ENCODE measurements at regions not wholly inside any gene's neighbourhood (a gene's known extent, or its start where the extent isn't known, plus 50 kb on each side); places are given as distances from the start of the nearest gene placed in this dataset.
"Not testable (repeated sequence)": the region's sequence is repeated elsewhere in the genome, so short reads cannot be mapped to it uniquely, and the experiment has no call there.

DNA sequence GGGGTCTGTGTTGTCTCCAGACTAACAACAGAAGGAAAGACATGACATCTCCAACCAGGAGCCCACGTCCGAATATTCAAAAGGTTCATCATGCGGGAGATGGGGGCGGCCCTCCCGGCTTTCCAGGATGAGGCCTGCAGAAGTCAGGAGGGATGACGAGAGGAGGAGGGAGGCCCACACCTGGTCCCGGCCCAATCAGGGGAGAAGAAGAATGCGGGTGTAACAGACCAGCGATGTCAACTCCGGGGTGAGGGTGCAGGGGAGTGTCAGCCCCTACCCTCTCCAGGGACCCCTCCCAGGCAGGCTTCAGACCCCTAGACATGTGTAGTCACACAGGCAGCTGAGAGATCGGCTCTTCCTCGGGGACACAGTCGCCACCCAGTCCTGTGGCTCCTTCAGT is 275.3 kb upstream of the ZNF507 start:
- DNase-seq = no peak
- H3K4me3 Mint-ChIP-seq = no peak overlapping the region
- no peaks in the 10 kb centered on the region for H3K36me3 Mint-ChIP-seq
- no peaks in the 10 kb centered on the region for H3K9me3 Mint-ChIP-seq
- H3K27ac Mint-ChIP-seq = no peak overlapping the region
- no peaks in the 10 kb centered on the region for H3K4me1 Mint-ChIP-seq
- H3K27me3 Mint-ChIP-seq = no peaks in the 10 kb centered on the region

DNA sequence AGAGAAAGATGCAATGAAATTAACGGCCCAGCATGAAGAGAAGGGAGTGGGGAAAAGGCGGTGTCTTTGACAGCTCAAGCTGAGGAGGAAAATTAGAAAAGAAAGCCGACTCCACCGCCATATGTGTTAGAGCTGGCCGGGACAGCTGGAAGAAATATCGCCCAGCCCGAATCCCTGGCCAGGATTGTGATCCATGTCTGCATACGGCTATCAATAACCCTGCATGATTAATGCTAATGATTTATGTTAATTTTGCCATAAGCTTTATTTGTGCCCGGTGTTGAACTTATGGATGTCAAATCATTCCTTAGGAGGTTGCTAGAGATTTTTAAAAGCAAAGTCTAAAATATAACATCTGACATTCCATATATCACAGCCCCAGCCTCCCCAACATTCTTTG is 263.4 kb upstream of the ZNF507 start:
- no peak for DNase-seq
- no peak overlapping the region for H3K4me3 Mint-ChIP-seq
- peaks cover 2% of the 10 kb centered on the region for H3K36me3 Mint-ChIP-seq
- no peaks in the 10 kb centered on the region for H3K9me3 Mint-ChIP-seq
- H3K4me1 Mint-ChIP-seq = no peaks in the 10 kb centered on the region
- H3K27me3 Mint-ChIP-seq = peaks cover 5% of the 10 kb centered on the region
- no peak overlapping the region for H3K27ac Mint-ChIP-seq

DNA sequence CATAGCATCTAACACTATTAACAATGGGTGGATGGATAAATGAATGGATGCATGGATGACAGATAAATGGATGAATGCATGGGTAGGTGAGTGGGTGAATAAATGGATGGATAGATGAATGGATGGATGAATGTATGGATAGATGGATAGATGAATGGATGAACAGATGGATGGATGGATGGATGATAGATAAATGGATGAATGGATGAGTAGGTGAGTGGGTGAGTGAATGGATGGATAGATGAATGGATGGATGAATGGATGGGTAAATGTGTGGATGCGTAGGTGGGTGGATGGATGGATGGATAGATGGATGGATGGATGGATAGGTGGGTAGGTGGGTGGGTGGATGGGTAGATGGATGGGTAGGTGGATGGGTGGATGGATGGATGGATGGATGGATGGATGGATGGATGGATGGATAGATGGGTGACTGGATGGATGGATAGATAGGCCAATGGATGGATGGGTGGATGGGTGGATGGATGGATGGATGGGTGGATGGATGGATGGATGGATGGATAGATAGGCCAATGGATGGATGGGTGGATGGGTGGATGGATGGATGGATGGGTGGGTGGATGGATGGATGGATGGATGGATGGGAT is 260.6 kb upstream of the ZNF507 start:
- H3K36me3 Mint-ChIP-seq, H3K27me3 Mint-ChIP-seq, H3K4me1 Mint-ChIP-seq, H3K27ac Mint-ChIP-seq, H3K9me3 Mint-ChIP-seq, H3K4me3 Mint-ChIP-seq, DNase-seq: not testable (repeated sequence)

DNA sequence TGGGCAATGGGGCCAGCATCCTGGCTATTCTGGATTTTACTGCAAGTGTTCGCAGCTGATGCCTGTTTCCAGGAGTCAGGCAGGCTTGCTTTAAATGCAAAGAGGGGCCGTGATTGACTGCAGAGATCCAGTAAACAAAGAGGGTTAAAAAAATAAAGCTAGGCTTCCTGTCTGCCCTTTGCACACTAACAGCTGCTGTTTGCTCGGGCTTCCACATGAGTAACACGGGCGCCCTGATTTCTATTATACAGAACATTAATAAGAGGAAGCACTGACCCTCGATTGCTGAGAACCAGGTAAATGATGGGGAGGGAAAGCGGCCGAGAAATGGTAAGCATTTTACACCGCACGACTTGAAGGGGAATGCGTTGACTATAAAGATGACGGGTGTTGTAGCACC is 254.2 kb upstream of the ZNF507 start:
- H3K27me3 Mint-ChIP-seq = peaks cover 10% of the 10 kb centered on the region
- H3K4me1 Mint-ChIP-seq = no peaks in the 10 kb centered on the region

DNA sequence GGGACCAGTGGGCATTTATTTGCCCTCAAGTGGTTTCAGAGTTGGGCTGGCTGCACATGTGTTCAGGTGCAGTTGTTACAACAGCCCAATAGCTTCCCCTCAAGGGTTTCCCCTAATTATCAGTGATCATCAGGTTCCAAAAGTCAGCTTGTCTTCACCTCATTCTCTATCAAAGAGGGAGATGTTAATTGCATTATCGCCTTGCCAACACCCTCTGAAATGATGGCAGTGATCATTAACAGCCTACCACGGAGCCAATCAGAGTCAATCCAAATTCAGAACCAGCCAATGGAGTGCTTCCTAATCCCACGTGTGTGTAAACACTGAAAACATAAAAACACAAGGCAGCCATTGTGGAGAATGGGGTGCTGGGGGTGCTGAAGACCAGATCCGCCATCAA is 248.4 kb upstream of the ZNF507 start:
- H3K27me3 Mint-ChIP-seq = peaks cover 9% of the 10 kb centered on the region
- peaks cover 5% of the 10 kb centered on the region for H3K9me3 Mint-ChIP-seq
- no peaks in the 10 kb centered on the region for H3K4me1 Mint-ChIP-seq
- H3K4me3 Mint-ChIP-seq = no peak overlapping the region
- H3K36me3 Mint-ChIP-seq = no peaks in the 10 kb centered on the region
- no peak for DNase-seq
- H3K27ac Mint-ChIP-seq = no peak overlapping the region

More for the DNA sequence above, 254.2 kb upstream of the ZNF507 start:
- H3K4me3 Mint-ChIP-seq = no peak overlapping the region
- H3K27ac Mint-ChIP-seq = no peak overlapping the region
- no peaks in the 10 kb centered on the region for H3K36me3 Mint-ChIP-seq
- no peak for DNase-seq
- H3K9me3 Mint-ChIP-seq = peaks cover 3% of the 10 kb centered on the region

DNA sequence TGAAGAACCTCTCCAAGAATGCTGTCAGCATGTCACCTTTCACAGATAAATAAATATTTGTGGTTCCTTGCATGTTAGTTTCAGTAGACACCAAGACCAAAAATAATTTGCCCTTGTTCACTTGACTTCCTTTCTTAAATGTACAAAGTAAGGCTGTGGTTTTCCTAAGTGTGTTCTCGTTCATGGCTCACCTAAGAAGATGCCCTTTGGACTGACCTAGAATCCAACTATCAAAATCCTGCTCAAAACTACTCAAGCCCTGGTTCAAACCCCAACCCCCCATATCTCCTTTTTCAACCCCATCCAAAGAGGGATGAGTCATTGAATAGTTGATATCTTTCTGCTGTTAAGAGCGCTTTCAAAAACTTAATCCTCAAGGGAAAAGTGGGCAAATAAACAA is 247.8 kb upstream of the ZNF507 start:
- Mint-ChIP-seq H3K4me1 (no peaks in the 10 kb centered on the region), H3K27me3 (peaks cover 11% of the 10 kb centered on the region), H3K36me3 (no peaks in the 10 kb centered on the region), H3K9me3 (peaks cover 5% of the 10 kb centered on the region), H3K27ac (no peak overlapping the region), H3K4me3 (no peak overlapping the region)
- no peak for DNase-seq

DNA sequence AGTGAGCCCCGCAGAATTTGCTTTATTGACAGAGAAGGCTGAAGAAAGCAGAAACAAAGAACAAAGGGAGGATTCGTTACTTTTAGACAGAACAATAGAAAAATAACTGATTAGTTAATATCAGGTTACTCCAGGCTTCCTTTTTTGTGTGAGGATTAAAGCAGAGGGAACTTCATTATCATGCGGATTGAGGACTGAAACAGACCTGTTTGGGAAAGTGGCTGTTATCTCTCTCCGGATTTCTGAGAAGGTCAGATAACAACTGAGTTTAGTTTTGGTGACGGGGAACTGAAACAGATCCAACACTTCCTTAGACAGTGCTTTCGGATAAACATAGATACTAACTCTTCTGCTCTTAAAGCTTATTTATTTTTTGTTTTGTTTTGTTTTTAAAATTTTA is 246.4 kb upstream of the ZNF507 start:
- H3K27ac Mint-ChIP-seq = no peak overlapping the region
- no peaks in the 10 kb centered on the region for H3K4me1 Mint-ChIP-seq
- no peak overlapping the region for H3K4me3 Mint-ChIP-seq
- no peaks in the 10 kb centered on the region for H3K36me3 Mint-ChIP-seq
- peaks cover 5% of the 10 kb centered on the region for H3K9me3 Mint-ChIP-seq
- no peak for DNase-seq
- H3K27me3 Mint-ChIP-seq = peaks cover 10% of the 10 kb centered on the region

DNA sequence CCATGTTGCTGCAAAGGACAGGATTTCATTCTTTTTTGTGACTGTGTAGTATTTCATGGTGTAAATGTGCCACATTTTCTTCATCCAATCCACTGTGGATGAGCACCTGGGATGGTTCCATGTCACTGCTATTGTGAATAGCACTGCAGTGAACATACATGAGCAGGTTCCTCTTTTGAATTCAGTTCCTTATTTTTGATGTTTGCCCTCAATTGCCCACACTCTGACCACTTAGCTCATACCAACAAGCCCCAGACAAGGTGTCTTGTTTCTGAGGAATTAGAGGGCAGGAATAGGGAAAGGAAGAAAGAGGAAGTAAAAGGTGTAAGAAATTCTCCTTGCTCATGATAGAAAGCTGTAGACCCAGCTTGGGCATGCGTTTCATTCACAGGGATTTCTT is 244.2 kb upstream of the ZNF507 start:
- Mint-ChIP-seq H3K36me3 (no peaks in the 10 kb centered on the region), H3K27ac (no peak overlapping the region), H3K4me3 (no peak overlapping the region), H3K4me1 (no peaks in the 10 kb centered on the region), H3K27me3 (peaks cover 25% of the 10 kb centered on the region), H3K9me3 (peaks cover 5% of the 10 kb centered on the region)
- no peak for DNase-seq

DNA sequence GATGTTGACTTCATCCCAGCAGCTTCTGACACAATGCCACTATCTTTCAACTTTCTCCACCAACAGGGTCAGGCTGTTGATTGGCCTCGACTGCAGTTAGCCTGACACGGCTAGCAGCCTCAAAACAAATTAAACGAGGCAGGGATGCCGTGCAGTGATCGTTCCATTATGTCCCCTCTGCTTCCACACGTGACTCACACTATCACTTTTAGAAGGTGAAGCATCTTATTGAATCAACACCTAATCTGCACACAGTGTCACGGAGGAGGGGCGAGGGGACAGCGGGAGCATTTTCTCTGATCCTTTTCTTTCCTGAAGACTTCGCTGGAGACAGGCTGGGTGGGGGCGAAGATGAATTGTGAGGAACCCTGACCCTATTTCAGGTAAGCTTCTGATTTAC is 241.9 kb upstream of the ZNF507 start:
- Mint-ChIP-seq H3K27ac (no peak overlapping the region), H3K36me3 (no peaks in the 10 kb centered on the region), H3K4me3 (no peak overlapping the region), H3K27me3 (peaks cover 28% of the 10 kb centered on the region), H3K4me1 (no peaks in the 10 kb centered on the region), H3K9me3 (peaks cover 7% of the 10 kb centered on the region)
- no peak for DNase-seq

DNA sequence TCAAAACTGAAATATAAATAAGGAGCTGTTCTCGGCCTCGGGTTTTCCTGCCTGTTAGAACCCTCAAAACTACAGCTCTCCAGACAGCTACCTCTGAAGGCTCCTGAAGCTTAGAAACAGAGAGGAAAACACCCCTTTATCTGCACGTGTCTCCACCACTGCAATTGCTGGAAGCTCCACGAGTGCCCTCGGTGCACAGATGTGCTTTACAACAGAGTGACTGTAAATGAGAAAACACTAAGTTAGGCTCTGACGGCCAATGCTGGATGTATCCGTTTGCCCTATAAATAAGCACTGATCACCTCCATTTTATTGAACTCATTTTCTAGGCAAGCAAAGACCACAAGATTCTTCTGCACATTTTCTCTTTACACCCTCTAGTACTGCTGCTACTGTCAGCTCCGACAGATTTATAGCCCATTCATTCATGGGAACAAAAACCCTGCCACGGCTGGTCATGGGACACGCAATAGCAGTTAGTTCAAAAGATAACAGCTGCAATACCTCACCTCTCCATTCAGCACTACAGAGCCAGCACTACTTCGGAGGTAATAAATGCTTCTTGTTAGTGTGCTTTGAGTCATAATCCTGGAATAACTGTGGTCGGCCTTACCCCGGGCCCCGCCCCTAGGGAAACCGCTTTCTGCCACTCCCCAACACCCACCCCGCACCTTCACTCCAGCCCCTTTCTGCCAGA is 241.1 kb upstream of the ZNF507 start:
- no peak overlapping the region for H3K27ac Mint-ChIP-seq
- H3K9me3 Mint-ChIP-seq = peaks cover 7% of the 10 kb centered on the region
- DNase-seq = no peak
- H3K36me3 Mint-ChIP-seq = no peaks in the 10 kb centered on the region
- peaks cover 28% of the 10 kb centered on the region for H3K27me3 Mint-ChIP-seq
- no peak overlapping the region for H3K4me3 Mint-ChIP-seq
- H3K4me1 Mint-ChIP-seq = no peaks in the 10 kb centered on the region

DNA sequence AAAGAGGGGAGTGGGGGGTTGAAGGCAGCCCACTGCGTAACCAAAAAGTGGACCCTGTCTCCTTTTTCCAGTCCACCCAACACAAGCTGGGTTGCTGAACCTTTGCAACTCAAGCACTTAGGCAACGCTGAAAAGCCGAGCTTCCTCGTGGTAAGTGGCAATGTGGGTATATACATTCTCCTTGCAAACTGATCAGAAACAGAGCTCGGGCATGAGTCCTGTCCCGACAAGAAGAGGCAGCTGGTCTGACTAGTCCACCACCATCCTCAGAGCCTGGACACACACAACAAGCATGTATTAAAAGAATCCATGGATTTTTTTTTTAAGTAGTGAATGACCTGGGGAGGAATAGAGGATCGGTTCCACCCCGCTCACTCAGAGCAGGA is 240.6 kb upstream of the ZNF507 start:
- Mint-ChIP-seq H3K9me3 (peaks cover 6% of the 10 kb centered on the region), H3K4me3 (no peak overlapping the region), H3K27me3 (peaks cover 28% of the 10 kb centered on the region), H3K27ac (no peak overlapping the region), H3K36me3 (no peaks in the 10 kb centered on the region), H3K4me1 (no peaks in the 10 kb centered on the region)
- no peak for DNase-seq

DNA sequence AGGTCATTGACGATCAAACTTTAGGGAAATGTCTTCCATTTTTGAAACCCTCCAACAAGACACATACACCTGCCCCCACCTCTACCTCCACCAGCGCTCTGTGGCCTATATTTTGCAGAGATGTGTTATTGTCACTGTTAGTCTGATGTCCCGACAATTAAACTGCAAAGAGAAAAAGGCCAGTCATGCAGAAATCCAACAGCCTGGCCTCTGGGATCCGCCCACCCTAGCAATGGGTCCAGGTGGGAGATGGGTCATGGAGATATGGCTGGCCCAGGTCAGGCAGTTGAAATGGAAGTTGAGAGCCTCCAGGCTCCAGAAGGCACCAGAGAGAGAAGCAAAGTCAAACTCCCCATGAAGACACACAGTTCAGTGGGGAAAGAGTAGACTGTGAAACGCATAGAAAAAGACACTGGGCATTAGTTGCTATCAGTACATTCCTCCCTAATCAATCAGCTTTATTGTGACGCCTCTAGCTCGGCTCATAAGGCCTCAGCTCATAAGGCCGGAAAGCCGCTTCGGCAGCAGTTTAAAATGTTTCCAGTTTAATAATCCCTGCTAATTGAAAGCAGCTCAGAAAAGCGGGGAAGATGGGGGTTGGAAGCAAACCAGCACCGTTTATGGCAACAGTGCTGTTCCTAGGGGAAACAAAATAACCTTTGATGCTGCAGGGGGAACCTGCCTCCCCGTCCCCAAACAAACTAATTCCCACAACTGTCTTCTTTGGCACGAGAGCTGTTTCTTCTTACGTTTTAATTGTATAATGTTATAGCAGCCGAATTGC is 239.7 kb upstream of the ZNF507 start:
- Mint-ChIP-seq H3K27me3 (peaks cover 28% of the 10 kb centered on the region), H3K27ac (no peak overlapping the region), H3K4me3 (no peak overlapping the region), H3K4me1 (no peaks in the 10 kb centered on the region), H3K9me3 (peaks cover 3% of the 10 kb centered on the region), H3K36me3 (no peaks in the 10 kb centered on the region)
- no peak for DNase-seq

DNA sequence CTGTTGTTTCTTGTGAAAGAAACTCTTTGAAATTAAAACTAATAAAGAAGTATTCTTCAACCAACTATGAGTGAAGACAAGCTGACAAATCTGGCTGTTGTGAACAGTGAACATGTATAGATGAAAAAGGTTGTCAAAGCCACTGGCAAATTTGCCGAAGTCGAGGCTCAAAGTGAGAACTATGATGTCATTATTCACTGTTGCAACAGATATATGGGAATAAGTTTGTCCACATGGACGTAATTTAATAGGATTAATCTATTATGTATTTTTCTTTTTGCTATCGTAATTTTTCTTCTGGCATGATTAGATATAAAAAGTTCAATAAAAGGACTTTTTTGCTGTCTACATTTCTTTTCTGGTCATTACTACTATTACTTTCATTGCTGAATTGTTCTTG is 223.2 kb upstream of the ZNF507 start:
- H3K4me3 Mint-ChIP-seq = no peak overlapping the region
- peaks cover 28% of the 10 kb centered on the region for H3K27me3 Mint-ChIP-seq
- H3K9me3 Mint-ChIP-seq = peaks cover 8% of the 10 kb centered on the region
- H3K27ac Mint-ChIP-seq = no peak overlapping the region
- no peaks in the 10 kb centered on the region for H3K36me3 Mint-ChIP-seq
- no peak for DNase-seq
- H3K4me1 Mint-ChIP-seq = no peaks in the 10 kb centered on the region

DNA sequence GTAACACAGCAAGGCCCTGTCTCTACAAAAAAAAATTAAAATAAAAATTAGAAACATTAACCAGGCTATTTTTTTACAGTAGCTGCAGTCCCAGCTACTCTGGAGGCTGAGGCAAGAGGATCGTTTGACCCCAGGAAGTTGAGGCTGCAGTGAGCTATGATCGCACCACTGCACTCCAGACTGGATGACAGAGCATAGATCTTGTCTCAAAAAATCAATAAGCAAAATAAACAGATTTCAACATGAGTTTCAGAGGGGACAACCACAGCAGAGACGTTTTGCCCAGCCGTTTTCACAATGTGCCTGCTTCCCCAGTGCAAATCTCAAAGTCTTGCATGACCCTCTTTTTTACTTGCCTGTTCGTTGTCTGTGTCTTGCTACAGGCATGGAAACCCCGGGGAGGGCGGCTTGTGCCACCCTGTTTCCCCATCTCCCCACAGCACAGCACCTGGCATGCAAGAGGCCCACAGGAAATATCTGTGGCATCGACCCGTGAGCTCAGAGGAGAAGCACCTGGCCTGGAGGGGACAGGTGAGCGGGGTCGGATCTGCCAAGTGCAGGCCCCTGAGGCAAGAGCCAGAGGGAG is 222.0 kb upstream of the ZNF507 start:
- no peaks in the 10 kb centered on the region for H3K4me1 Mint-ChIP-seq
- peaks cover 2% of the 10 kb centered on the region for H3K9me3 Mint-ChIP-seq
- H3K4me3 Mint-ChIP-seq = no peak overlapping the region
- H3K36me3 Mint-ChIP-seq = no peaks in the 10 kb centered on the region
- H3K27me3 Mint-ChIP-seq = peaks cover 28% of the 10 kb centered on the region
- no peak for DNase-seq
- H3K27ac Mint-ChIP-seq = no peak overlapping the region

DNA sequence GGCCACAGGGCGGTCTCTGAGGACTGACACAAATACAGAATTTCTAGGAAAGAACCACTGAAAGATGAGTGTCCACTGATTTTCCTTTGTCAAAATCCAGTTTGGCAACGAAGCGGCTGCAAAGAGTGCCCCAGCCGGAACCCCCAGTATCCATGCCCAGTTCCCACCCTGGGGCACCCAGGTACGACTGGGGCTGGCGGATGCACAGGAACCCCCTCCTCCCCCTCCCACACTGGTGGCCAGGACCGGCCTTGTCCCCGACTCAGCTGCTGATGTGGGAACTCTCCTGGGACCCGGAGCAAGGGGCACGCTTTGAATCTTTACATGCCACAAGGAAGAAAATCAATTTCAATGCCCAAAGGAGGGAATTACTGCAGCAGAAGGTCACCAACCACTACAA is 220.8 kb upstream of the ZNF507 start:
- peaks cover 28% of the 10 kb centered on the region for H3K27me3 Mint-ChIP-seq
- H3K4me3 Mint-ChIP-seq = no peak overlapping the region
- no peak for DNase-seq
- H3K27ac Mint-ChIP-seq = no peak overlapping the region
- H3K4me1 Mint-ChIP-seq = no peaks in the 10 kb centered on the region
- H3K36me3 Mint-ChIP-seq = no peaks in the 10 kb centered on the region
- no peaks in the 10 kb centered on the region for H3K9me3 Mint-ChIP-seq
